Astrocyte of the spinal cord (primary cell): ENCODE measurements at regions not wholly inside any gene's neighbourhood (a gene's known extent, or its start where the extent isn't known, plus 50 kb on each side); places are given as distances from the start of the nearest gene placed in this dataset.

ENCODE experiments used
- DNase-seq: peaks from one replicate; pipeline ENCODE4 v3.0.0; 2011; ENCODE audit warnings: low read depth, low spot score
- H3K4me3 ChIP-seq: 2 replicates; pipeline ENCODE4 v1.5.1; 2011; ENCODE audit warnings: low read depth, mild to moderate bottlenecking, low read length, moderate library complexity
- CTCF ChIP-seq: IDR thresholded peaks from 2 replicates; pipeline ENCODE4 v1.5.1; 2012; ENCODE audit warnings: low read depth, mild to moderate bottlenecking, low read length, inconsistent platforms
- in situ Hi-C: cut with HindIII; loops from 2 replicates; pipeline ENCODE4 v1.10.0; 2017; ENCODE audit warnings: low sequenced_read_pairs

- DNase-seq = no peak
- no peak for TF ChIP-seq CTCF
- in situ Hi-C loops = no loop called here
- no peak overlapping the region for H3K4me3 ChIP-seq
Observed at GRCh38 chr12:130280231-130280630, 57.5 kb upstream of the PIWIL1 start.

- no peak overlapping the region for H3K4me3 ChIP-seq
- in situ Hi-C loops = no loop called here
- no peak for DNase-seq
- TF ChIP-seq CTCF = no peak
Observed at GRCh38 chr12:130280742-130281141, 56.9 kb upstream of the PIWIL1 start.

GRCh38 chr12:130281153-130281799, 56.4 kb upstream of the PIWIL1 start:
- in situ Hi-C loops = no loop called here
- no peak for DNase-seq
- TF ChIP-seq CTCF = peak; percentile 34
- no peak overlapping the region for H3K4me3 ChIP-seq

GRCh38 chr12:130286041-130286440, 51.6 kb upstream of the PIWIL1 start:
- no peak overlapping the region for H3K4me3 ChIP-seq
- DNase-seq = no peak
- TF ChIP-seq CTCF = no peak
- in situ Hi-C loops = no loop called here

GRCh38 chr12:130286741-130287440, 50.8 kb upstream of the PIWIL1 start:
- no peak for TF ChIP-seq CTCF
- in situ Hi-C loops = no loop called here
- no peak overlapping the region for H3K4me3 ChIP-seq
- DNase-seq = no peak
